ENCODE measurements at regions not wholly inside any gene's neighbourhood (a gene's known extent, or its start where the extent isn't known, plus 50 kb on each side); places are given as distances from the start of the nearest gene placed in this dataset.
"Not testable (repeated sequence)": the region's sequence is repeated elsewhere in the genome, so short reads cannot be mapped to it uniquely, and the experiment has no call there.

DNA sequence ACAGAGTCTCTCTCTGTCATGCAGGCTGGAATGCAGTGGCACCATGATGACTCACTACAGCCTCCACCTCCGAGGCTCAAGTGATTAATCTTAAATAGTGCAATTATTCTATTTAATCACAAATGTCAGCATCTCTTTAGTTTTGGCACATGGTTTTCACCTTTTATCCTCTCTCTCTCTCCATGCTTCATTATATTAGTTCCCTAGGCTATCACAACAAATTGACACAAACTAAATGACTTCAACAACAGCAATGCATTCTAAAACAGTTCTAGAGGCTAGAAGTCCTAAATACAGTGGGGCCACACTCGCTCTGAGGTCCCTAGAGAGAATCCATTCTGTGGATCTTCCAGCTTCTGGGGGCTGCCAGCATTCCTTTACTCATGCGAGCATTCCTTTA lies 178.2 kb upstream of the ZNG1F start:
- H3K4me3 ChIP-seq; DNase-seq; H3K4me1 ChIP-seq (ENCODE audit: insufficient read depth); H3K27me3 ChIP-seq; H3K36me3 ChIP-seq; H3K9me3 ChIP-seq; intact Hi-C loops (cut with DNase I); H3K27ac ChIP-seq: not testable (repeated sequence)
- 71 to 83% (median 78%) methylated on average over 2 to 3 of the region's 3 CpGs for WGBS, 3 donors

DNA sequence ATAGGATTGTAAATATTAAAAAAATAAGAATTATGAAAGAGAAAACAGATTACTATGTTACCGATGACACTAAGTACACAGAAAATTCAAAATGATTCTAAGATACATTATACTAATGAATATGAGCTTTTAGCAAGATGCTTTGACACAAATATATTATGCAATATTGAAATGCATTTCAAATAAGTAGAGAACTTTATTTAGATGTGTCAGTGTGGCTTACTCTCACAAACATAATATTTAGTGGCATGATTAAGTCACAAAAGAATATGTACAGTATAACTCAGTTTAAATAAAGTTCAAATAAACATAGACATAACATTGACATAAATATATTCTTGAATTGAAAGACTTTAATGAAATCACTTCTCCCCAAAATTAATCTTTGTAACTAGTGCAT lies 172.7 kb upstream of the ZNG1F start:
- H3K27ac ChIP-seq; H3K4me3 ChIP-seq; H3K36me3 ChIP-seq; intact Hi-C loops (cut with DNase I); H3K9me3 ChIP-seq; H3K4me1 ChIP-seq (ENCODE audit: insufficient read depth); H3K27me3 ChIP-seq; DNase-seq: not testable (repeated sequence)
- 69 to 100% methylated on average over 1 of the region's 1 CpG; no CpG with 5 or more reads in 1 of the 3 donors for WGBS, 3 donors

DNA sequence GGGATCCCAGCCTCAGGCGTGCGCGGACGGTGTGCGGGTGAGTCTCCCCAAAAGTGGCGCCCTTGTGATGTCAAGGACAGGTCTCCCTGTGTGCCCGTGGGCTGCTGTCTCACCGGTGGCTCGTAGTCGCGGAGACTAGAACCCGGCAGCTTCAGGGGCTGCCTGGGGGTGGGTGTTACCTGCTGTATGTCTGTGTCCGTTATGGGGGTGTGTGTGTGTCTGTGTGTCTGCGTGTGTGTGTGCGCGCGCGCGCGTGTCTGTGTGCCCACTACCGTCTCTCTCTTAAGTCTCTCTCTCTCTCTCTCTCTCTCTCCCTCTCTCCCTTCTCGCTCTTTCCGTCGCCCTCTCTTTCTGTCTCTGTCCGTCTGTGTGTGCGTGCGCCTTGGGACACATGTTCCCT lies 170.0 kb upstream of the ZNG1F start:
- Histone ChIP-seq H3K27ac (peak overlapping the region; percentile 66 to 88), H3K4me3 (peak overlapping the region; percentile 69)
- intact Hi-C loops (cut with DNase I); H3K4me1 ChIP-seq (ENCODE audit: insufficient read depth); H3K27me3 ChIP-seq; H3K36me3 ChIP-seq; H3K9me3 ChIP-seq: not testable (repeated sequence)
- WGBS, 3 donors = 0 to 1% (median 0%) methylated on average over 14 to 21 of the region's 27 CpGs
- DNase-seq = peak; percentile 17 to 69 (median 65)

DNA sequence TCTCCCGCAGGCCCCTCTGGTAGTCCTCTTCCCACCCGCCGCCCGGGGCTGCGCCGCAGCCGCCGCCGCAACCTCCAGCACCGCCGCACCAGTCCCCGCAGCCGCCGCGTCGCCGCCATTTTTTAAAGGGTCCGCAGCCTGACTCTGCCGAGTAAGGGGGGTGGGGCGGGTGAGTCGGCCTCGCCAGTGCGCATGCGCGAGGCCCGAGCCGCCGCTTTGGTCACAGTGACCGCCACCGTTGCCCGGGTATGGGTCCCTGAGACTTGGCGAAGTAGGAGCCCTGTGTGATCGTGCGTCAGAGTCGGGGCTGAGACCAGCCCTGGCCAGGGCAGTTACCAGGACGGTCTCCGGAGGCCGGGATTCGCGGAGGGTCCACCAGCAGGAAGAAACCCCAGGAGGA lies 169.6 kb upstream of the ZNG1F start:
- H3K36me3 ChIP-seq; H3K4me1 ChIP-seq (ENCODE audit: insufficient read depth); H3K27me3 ChIP-seq; intact Hi-C loops (cut with DNase I); H3K9me3 ChIP-seq: not testable (repeated sequence)
- DNase-seq = peak; percentile 62 to 91 (median 90)
- Histone ChIP-seq H3K4me3 (peak overlapping the region; percentile 69), H3K27ac (peak overlapping the region; percentile 66 to 88)
- WGBS, 3 donors = 0 to 1% (median 0%) methylated on average over 10 to 34 of the region's 40 CpGs

DNA sequence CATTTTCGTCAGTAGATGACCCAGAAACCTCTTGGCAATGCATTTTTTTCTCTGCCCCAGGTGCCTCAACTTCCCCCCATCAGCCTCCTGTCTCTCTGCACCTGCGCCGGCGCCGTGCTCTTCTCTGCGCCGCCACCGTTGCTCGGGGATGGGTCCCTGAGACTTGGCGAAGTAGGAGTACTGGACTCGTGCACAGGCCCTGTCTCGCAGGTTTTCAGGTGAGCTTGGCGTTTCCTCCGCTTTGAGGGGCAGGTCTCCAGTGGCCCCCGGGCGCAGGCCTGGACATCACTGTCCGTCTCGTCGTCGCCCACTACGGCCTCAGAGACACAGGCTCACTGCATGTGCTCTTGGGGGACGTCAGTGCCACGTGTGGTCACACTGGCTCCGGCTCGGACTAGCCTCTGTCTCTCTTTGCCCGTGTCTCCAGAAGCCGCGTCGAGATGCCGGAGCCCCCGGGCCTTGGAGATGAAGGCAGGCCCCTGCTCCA lies 168.8 kb upstream of the ZNG1F start:
- intact Hi-C loops (cut with DNase I); H3K36me3 ChIP-seq; H3K27me3 ChIP-seq; H3K4me1 ChIP-seq (ENCODE audit: insufficient read depth); H3K9me3 ChIP-seq: not testable (repeated sequence)
- peak in 3 of 5 donors; percentile 41 to 46 (median 44) for DNase-seq
- 24 to 47% (median 27%) methylated on average over 20 to 31 of the region's 31 CpGs for WGBS, 3 donors
- peak overlapping the region in 1 of 2 donors; percentile 88 for H3K27ac ChIP-seq
- peak overlapping the region; percentile 69 for H3K4me3 ChIP-seq

DNA sequence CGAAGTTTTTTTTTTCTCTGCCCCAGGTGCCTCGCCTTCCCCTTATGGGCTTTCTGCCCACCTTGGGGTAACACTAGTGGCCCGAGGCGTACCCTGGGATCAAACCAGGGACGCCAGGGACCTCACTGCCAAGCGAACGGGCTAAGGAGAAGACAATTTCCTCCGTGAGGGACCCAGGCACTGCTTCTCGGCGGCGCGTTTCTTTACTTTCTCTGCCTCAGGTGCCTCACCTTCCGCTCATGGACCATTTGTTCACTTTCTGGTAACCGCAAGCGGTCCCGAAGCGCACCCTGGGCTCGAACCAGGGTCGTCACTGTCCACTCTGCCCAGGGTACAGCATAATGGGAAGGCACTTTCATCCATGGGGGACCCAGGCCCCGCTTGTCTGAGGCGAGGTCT lies 168.2 kb upstream of the ZNG1F start:
- H3K27me3 ChIP-seq; H3K9me3 ChIP-seq; H3K36me3 ChIP-seq; H3K27ac ChIP-seq; H3K4me3 ChIP-seq; H3K4me1 ChIP-seq (ENCODE audit: insufficient read depth); intact Hi-C loops (cut with DNase I): not testable (repeated sequence)
- 88 to 95% (median 90%) methylated on average over 15 to 19 of the region's 21 CpGs for whole genome bisulfite sequencing, 3 donors
- peak in 1 of 5 donors; percentile 29 for DNase-seq

DNA sequence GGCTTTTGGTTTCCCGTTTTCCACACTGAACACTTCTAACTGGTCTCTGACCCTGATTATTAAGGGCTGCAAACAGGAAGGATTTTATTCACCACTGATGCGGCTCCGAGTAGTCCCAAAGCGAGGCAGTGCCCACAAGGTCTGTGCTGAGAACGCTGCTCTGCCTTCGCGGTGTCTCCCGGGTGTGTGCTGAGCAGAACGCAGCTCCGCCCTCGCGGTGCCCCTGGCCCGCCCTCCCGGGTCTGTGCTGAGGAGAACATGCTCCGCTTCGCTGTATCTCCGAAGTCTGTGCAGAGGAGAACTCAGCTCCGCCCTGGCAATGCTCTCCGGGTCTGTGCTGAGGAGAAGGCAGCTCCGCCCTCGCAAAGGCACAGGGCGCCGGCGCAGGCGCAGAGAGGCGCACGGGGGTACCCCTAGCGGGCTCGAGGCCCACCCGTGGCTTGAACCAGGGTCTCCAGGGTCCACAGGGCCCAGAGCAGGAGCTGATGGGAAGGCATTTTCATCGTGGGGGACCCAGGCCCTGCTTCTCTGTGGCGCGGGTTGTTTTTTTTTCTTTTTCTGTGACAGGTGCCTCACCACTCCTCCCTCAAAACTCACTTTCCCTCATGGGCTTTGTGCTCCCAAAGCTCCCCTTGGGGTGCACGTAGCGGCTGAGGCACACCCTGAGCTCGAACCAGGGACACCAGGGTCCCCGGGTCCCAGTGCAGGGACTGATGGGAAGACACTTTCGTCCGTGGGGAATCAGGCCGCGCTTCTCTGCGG lies 167.7 kb upstream of the ZNG1F start:
- intact Hi-C loops (cut with DNase I); H3K36me3 ChIP-seq; H3K27me3 ChIP-seq; H3K9me3 ChIP-seq; H3K27ac ChIP-seq; H3K4me3 ChIP-seq; H3K4me1 ChIP-seq (ENCODE audit: insufficient read depth): not testable (repeated sequence)
- peak; percentile 63 to 90 (median 83) for DNase-seq
- WGBS, 3 donors = 17 to 32% (median 18%) methylated on average over 12 to 30 of the region's 42 CpGs

DNA sequence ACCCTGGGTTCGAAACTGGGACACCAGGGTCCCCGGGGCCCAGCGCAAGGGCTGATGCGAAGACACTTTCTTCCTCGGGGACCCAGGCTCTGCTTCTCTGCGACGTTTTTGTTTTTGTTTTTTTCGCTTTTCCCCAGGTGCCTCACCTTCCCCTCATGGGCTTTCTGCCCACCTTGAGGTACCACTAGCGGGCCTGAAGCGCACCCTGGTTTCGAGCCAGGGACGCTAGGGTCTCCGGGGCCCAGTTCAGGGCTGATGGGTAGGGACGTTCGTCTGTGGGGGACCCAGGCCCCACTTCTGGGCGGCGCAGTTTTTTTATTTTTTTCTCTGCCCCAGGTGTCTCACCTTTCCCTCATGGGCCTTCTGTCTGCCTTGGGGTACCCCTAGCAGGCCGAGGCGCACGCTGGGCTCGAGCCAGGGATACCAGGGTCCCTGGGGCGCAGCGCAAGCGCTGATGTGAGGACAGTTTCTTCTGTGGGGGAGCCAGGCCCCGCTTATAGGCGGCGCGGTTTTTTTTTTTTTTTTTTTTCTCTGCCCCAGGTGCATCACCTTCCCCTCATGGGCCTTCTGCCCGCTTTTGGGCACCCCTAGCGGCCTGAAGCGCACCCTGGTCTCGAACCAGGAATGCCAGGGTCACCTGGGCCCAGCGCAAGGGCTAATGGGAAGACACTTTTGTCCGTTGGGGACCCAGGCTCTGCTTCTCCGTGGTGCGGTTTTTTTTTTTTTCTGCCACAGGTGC lies 166.8 kb upstream of the ZNG1F start:
- H3K36me3 ChIP-seq; H3K27me3 ChIP-seq; H3K4me1 ChIP-seq (ENCODE audit: insufficient read depth); H3K9me3 ChIP-seq; H3K4me3 ChIP-seq; H3K27ac ChIP-seq; intact Hi-C loops (cut with DNase I): not testable (repeated sequence)
- DNase-seq = peak in 1 of 5 donors; percentile 28
- 37 to 38% methylated on average over 6 to 10 of the region's 36 CpGs; no CpG with 5 or more reads in 1 of the 3 donors for WGBS, 3 donors

DNA sequence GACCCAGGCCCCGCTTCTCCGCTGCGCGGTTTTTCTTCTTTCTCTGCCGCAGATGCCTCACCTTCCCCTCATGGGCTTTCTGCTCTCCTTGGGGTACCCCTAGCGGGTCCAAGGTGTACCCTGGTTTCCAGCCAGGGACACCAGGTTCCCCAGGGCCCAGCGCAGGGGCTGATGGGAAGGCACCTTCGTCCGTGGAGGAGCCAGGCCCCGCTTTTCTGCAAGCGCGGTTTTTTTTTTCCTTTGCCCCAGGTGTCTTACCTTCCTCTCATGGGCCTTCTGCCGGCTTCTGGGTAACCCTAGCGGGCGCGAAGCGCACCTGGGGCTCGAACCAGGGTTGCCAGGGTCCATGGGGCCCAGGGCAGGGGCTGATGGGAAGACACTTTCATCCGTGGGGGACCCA lies 165.9 kb upstream of the ZNG1F start:
- peak in 2 of 5 donors; percentile 22 to 32 for DNase-seq
- WGBS, 3 donors = 5% methylated on average over 6 of the region's 19 CpGs; no CpG with 5 or more reads in 2 of the 3 donors
- H3K4me3 ChIP-seq; H3K9me3 ChIP-seq; H3K36me3 ChIP-seq; intact Hi-C loops (cut with DNase I); H3K27ac ChIP-seq; H3K27me3 ChIP-seq; H3K4me1 ChIP-seq (ENCODE audit: insufficient read depth): not testable (repeated sequence)

DNA sequence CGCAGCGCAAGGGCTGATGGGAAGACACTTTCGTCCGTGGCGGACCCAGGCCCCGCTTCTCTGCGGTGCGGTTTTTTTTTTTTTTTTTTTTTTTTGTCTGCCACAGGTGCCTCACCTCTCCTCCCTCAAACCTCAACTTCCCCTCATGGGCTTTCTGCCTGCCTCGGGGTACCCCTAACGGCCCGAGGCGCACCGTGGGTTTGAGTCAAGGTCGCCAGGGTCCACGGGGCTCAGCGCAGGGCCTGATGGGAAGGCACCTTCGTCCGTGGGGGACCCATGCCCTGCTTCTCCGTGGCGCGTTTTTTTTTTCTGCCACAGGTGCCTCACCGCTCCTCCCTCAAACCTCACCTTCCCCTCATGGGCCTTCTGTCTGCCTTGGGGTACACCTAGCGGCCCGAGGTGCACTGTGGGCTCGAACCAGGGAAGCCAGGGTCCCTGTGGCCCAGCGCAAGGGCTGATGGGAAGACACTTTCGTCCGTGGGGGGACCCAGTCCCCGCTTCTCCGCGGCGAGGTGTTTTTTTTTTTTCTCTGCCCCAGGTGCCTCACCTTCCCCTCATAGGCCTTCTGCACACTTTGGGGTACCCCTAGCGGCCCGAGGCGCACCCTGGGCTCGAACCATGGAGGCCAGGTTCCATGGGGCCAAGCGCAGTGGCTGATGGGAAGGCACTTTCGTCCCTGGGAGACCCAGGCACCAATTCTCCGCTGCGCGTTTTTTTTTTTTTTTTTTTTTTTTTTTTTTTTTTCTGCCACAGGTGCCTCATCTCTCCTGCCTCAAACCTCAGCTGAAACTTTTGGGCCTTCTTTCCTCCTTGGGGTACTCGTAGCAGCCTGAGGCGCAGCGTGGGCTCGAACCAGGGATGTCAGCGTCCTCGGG lies 165.2 kb upstream of the ZNG1F start:
- intact Hi-C loops (cut with DNase I); DNase-seq; H3K36me3 ChIP-seq; H3K4me1 ChIP-seq (ENCODE audit: insufficient read depth); H3K9me3 ChIP-seq; H3K27ac ChIP-seq; H3K27me3 ChIP-seq; H3K4me3 ChIP-seq: not testable (repeated sequence)
- WGBS, 3 donors = 19 to 47% (median 20%) methylated on average over 27 to 33 of the region's 47 CpGs

DNA sequence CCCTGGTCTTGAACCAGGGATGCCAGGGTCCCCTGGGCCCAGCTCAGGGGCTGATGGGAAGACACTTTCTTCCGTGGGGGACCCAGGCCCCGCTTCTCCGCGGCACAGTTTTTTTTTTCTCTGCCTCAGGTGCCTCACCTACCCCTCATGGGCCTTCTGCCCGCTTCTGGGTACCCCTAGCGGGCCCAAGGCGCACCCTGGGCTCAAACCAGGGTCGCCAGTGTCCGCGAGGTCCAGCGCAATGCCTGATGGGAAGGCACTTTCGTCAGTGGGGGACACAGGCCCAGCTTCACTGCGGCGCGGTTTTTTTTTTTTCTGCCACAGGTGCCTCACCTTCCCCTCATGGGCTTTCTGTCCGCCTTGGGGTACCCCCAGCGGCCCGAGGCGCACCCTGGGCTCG lies 163.9 kb upstream of the ZNG1F start:
- intact Hi-C loops (cut with DNase I); H3K27ac ChIP-seq; H3K36me3 ChIP-seq; H3K4me1 ChIP-seq (ENCODE audit: insufficient read depth); H3K9me3 ChIP-seq; DNase-seq; H3K27me3 ChIP-seq; H3K4me3 ChIP-seq: not testable (repeated sequence)
- WGBS, 3 donors = 81 to 87% (median 84%) methylated on average over 15 to 19 of the region's 20 CpGs

All from ovary (tissue), 7 donors.